A549 (cell line): ENCODE measurements at regions not wholly inside any gene's neighbourhood (a gene's known extent, or its start where the extent isn't known, plus 50 kb on each side); places are given as distances from the start of the nearest gene placed in this dataset.

Experiments used
- ATAC-seq, 2 experiments: fragments of 200-7000 bp in 1 of 2; fragments of >200 bp in 1 of 2; cut with Nextera tagmentation in 1 of 2; cut with Tn5 transposase in 1 of 2; 3 replicates each; pipeline versions ENCODE4 v1.8.0 to v1.9.1; 2018 to 2020; ENCODE audit warnings: mild to moderate bottlenecking in 1 of 2, moderate library complexity in 1 of 2
- CTCF ChIA-PET: fragments of 300-600 bp; sonication (Branson Sonifier 250); formaldehyde crosslinking; extraction: SDS; loops from one replicate; lab custom pipeline; 2021; ENCODE audit warnings: antibody characterized with exemption, inconsistent platforms; lab: Yijun Ruan, JAX
- POLR2A ChIA-PET: fragments of 350-600 bp; formaldehyde crosslinking; extraction: SDS; loops from one replicate; lab custom pipeline; 2021; ENCODE audit warnings: antibody characterized with exemption, inconsistent platforms; lab: Yijun Ruan, JAX
- DNase-seq, 2 experiments: peaks; one replicate each; pipeline versions ENCODE4 v3.0.0 to v3.0.0-alpha.2; 2011 to 2016; ENCODE audit warnings: low read depth in 1 of 2, low spot score in 1 of 2
- FAIRE-seq: peaks from 2 replicates; lab custom pipeline; 2011; peaks lifted over from hg19 to GRCh38; lab: Jason Lieb, UNC
- H3K27ac ChIP-seq, 2 experiments: fragments of >200 bp; sonication (Bioruptor Twin); formaldehyde crosslinking; 3 replicates each; pipeline ENCODE4 v1.5.1; 2016 to 2017
- H3K4me1 ChIP-seq: fragments of >200 bp; sonication (Bioruptor Twin); formaldehyde crosslinking; 3 replicates; pipeline ENCODE4 v1.6.1; 2016
- H3K4me2 ChIP-seq: fragments of >200 bp; sonication (Bioruptor Twin); formaldehyde crosslinking; 3 replicates; pipeline ENCODE4 v1.6.1; 2016
- H3K4me3 ChIP-seq: fragments of >200 bp; sonication (Bioruptor Twin); formaldehyde crosslinking; 3 replicates; pipeline ENCODE4 v1.5.1; 2016
- H3K9me3 ChIP-seq: fragments of >200 bp; sonication (Bioruptor Twin); formaldehyde crosslinking; 3 replicates; pipeline ENCODE4 v1.6.1; 2016
- BHLHE40 ChIP-seq: IDR thresholded peaks from 2 replicates; pipeline ENCODE4 v1.6.1; 2012; ENCODE audit warnings: low read depth, low read length, inconsistent platforms
- CBX2 ChIP-seq: fragments of 200-600 bp; sonication (generic); IDR thresholded peaks from 2 replicates; pipeline ENCODE4 v1.6.1; 2016; ENCODE audit warnings: low read depth, mild to moderate bottlenecking, borderline replicate concordance
- CBX8 ChIP-seq: fragments of 200-600 bp; sonication (generic); IDR thresholded peaks from 2 replicates; pipeline ENCODE4 v1.6.1; 2016
- CEBPB ChIP-seq, 2 experiments: fragments of >200 bp in 1 of 2; sonication (Bioruptor Twin) in 1 of 2; formaldehyde crosslinking in 1 of 2; IDR thresholded peaks; 2 replicates each; pipeline ENCODE4 v1.6.1; 2012 to 2016
- CHD2 ChIP-seq: fragments of 150-350 bp; IDR thresholded peaks from 2 replicates; pipeline ENCODE4 v1.6.1; 2014; ENCODE audit warnings: low read length; ENCODE audit not compliant: partially characterized antibody
- CHD4 ChIP-seq: fragments of 200-600 bp; sonication (generic); IDR thresholded peaks from 2 replicates; pipeline ENCODE4 v1.6.1; 2016; ENCODE audit warnings: antibody characterized with exemption, mild to moderate bottlenecking, borderline replicate concordance
- EHMT2 ChIP-seq: fragments of 200-600 bp; sonication (generic); IDR thresholded peaks from 2 replicates; pipeline ENCODE4 v1.6.1; 2016; ENCODE audit warnings: antibody characterized with exemption, low read depth, mild to moderate bottlenecking, moderate library complexity
- ESRRA ChIP-seq: fragments of 150-350 bp; IDR thresholded peaks from 2 replicates; pipeline ENCODE4 v1.6.1; 2014; ENCODE audit warnings: mild to moderate bottlenecking, low read length, borderline replicate concordance
- FOSL2 ChIP-seq, 2 experiments: fragments of 450-650 bp in 1 of 2; fragments of >200 bp in 1 of 2; sonication (Bioruptor Twin) in 1 of 2; formaldehyde crosslinking; IDR thresholded peaks; 2 replicates each; pipeline versions ENCODE4 v1.5.0 to v1.6.1; 2016 to 2020; ENCODE audit warnings: mild to moderate bottlenecking in 1 of 2, moderate library complexity in 1 of 2
- FOXS1 ChIP-seq: fragments of 250-450 bp; sonication (Bioruptor Pico); IDR thresholded peaks from 2 replicates; pipeline ENCODE4 v1.5.0; 2020; ENCODE audit warnings: mild to moderate bottlenecking, moderate library complexity
- HEYL ChIP-seq: fragments of 250-450 bp; sonication (Bioruptor Pico); IDR thresholded peaks from 2 replicates; pipeline ENCODE4 v1.8.0; 2021; ENCODE audit warnings: mild to moderate bottlenecking, moderate library complexity
- HOXB13 ChIP-seq: fragments of 250-450 bp; sonication (Bioruptor Pico); IDR thresholded peaks from 2 replicates; pipeline ENCODE4 v1.5.0; 2020; ENCODE audit warnings: low read depth, mild to moderate bottlenecking, moderate library complexity
- MAZ ChIP-seq: fragments of 150-350 bp; IDR thresholded peaks from 2 replicates; pipeline ENCODE4 v1.6.1; 2014; ENCODE audit warnings: antibody characterized with exemption, low read depth, low read length, borderline replicate concordance
- NFE2L2 ChIP-seq: fragments of 150-350 bp; conservative IDR thresholded peaks from 2 replicates; pipeline ENCODE4 v1.6.1; 2014; ENCODE audit warnings: low read length
- NPAS2 ChIP-seq: fragments of 250-450 bp; sonication (Bioruptor Pico); IDR thresholded peaks from 2 replicates; pipeline ENCODE4 v1.8.0; 2022; ENCODE audit warnings: mild to moderate bottlenecking, moderate library complexity, borderline replicate concordance
- NR3C1 ChIP-seq: fragments of >200 bp; sonication (Bioruptor Twin); formaldehyde crosslinking; IDR thresholded peaks from 3 replicates; pipeline ENCODE4 v1.6.1; 2017
- PHF8 ChIP-seq: fragments of 200-600 bp; sonication (generic); IDR thresholded peaks from 2 replicates; pipeline ENCODE4 v1.6.1; 2016; ENCODE audit warnings: low read depth, mild to moderate bottlenecking, antibody characterized with exemption, moderate library complexity, borderline replicate concordance
- POLR2AphosphoS2 ChIP-seq: conservative IDR thresholded peaks from 2 replicates; pipeline ENCODE4 v1.6.1; 2012; ENCODE audit warnings: low read length, improper control_type of control experiment, inconsistent platforms
- RAD21 ChIP-seq, 2 experiments: fragments of >200 bp in 1 of 2; sonication (Bioruptor Twin) in 1 of 2; formaldehyde crosslinking in 1 of 2; IDR thresholded peaks in 1 of 2; conservative IDR thresholded peaks in 1 of 2; 2 replicates in 1 of 2; 3 replicates in 1 of 2; pipeline ENCODE4 v1.6.1; 2012 to 2018; ENCODE audit warnings: inconsistent platforms in 1 of 2
- RARB ChIP-seq: fragments of 250-450 bp; sonication (Bioruptor Pico); IDR thresholded peaks from 2 replicates; pipeline ENCODE4 v1.8.0; 2021; ENCODE audit warnings: mild to moderate bottlenecking, moderate library complexity
- SMC3 ChIP-seq: fragments of >200 bp; sonication (Bioruptor Twin); formaldehyde crosslinking; IDR thresholded peaks from 3 replicates; pipeline ENCODE4 v1.6.1; 2018; ENCODE audit warnings: inconsistent platforms
- ZC3H11A ChIP-seq: fragments of 450-650 bp; IDR thresholded peaks from 2 replicates; pipeline ENCODE4 v1.6.1; 2014; ENCODE audit warnings: antibody characterized with exemption, mild to moderate bottlenecking
- ZNF302 ChIP-seq: fragments of 250-450 bp; sonication (Bioruptor Pico); IDR thresholded peaks from 2 replicates; pipeline ENCODE4 v1.9.0; 2021; ENCODE audit warnings: inconsistent platforms, mild to moderate bottlenecking, moderate library complexity
- ZSCAN20 ChIP-seq: fragments of 250-450 bp; sonication (Bioruptor Pico); IDR thresholded peaks from 2 replicates; pipeline ENCODE4 v1.8.0; 2022; ENCODE audit warnings: mild to moderate bottlenecking, moderate library complexity
- WGBS: methylation state at CpG from one replicate; pipeline ENCODE4 v1.1.6; 2017; ENCODE audit errors: missing lambda C conversion rate; 5-methylcytosine and 5-hydroxymethylcytosine counted together
- TF ChIP-seq, protein P1 (sequence below): fragments of 200-600 bp; sonication (generic); IDR thresholded peaks from 2 replicates; pipeline ENCODE4 v1.6.1; 2016; ENCODE audit warnings: antibody characterized with exemption, mild to moderate bottlenecking, moderate library complexity
- TF ChIP-seq, protein P2 (sequence below): IDR thresholded peaks from 2 replicates; pipeline ENCODE4 v1.6.1; 2012
- TF ChIP-seq, protein P3 (sequence below): IDR thresholded peaks from 2 replicates; pipeline ENCODE4 v1.6.1; 2012; ENCODE audit warnings: low read depth, borderline replicate concordance

DNA sequence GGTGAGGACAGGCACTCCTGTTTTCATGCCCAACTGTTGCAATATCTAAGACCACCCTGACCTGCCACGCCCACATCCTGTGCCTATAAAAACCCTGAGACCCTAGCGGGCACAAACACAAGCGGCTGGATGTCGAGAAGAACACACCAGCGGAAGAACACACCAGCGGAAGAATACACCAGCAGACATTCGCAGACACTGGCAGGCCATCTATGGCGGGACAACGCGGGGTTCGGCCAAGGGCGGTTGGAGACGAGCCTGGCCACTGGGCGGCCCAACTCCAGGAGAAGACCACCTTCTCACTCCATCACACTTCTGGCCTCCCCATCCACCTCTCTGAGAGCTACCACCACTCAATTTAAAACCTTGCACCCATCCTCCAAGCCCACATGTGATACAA is 361.4 kb downstream of the FAT4 start:
- ChIA-PET CTCF (no interaction called here), POLR2A (no interaction called here)
- H3K27ac ChIP-seq = no peak overlapping the region
- H3K4me1 ChIP-seq = no peaks in the 10 kb centered on the region
- no peak for DNase-seq
- whole genome bisulfite sequencing = 89% methylated on average over 14 of the region's 14 CpGs
- no peak for FAIRE-seq
- no peak for TF ChIP-seq FOXS1 (CRISPR knock-in tag)
- TF ChIP-seq CBX2 = no peak
- no peak for TF ChIP-seq CEBPB (IDR thresholded peaks at IDR 0.05)
- TF ChIP-seq ZNF302 (CRISPR knock-in tag) = no peak
- TF ChIP-seq HOXB13 (CRISPR knock-in tag) = no peak
- TF ChIP-seq CHD2 = no peak
- TF ChIP-seq RARB (CRISPR knock-in tag) = no peak
- no peak for TF ChIP-seq CBX8
- no peak for TF ChIP-seq FOSL2 (IDR thresholded peaks at IDR 0.05)
- TF ChIP-seq FOSL2 (CRISPR knock-in tag; IDR thresholded peaks at IDR 0.05) = no peak
- TF ChIP-seq ESRRA = no peak
- no peak for TF ChIP-seq ZSCAN20 (CRISPR knock-in tag)
- ATAC-seq = no peak
- no peak overlapping the region for H3K4me2 ChIP-seq
- H3K4me3 ChIP-seq = no peak overlapping the region
- no peaks in the 10 kb centered on the region for H3K9me3 ChIP-seq

DNA sequence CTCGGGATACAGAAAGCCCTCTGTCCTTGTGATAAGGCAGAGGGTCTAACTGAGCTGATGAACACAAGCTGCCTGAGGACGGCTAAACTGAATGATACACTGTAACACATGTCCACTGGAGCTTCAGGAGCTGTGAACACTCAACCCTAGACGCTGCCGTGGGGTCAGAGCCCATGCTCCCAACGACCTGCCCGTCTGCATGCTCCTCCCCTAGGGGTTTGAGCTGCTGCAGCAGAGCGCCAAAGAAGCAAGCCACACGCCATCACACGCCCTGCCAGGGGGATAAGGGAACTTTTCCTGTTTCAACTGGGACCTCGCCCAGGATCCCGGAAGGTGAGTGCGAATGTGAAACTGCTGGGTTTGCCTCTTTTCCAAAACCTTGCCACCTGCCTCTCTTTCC is 361.8 kb downstream of the FAT4 start:
- no peak for FAIRE-seq

More for the DNA sequence above, 361.8 kb downstream of the FAT4 start:
- no peaks in the 10 kb centered on the region for H3K9me3 ChIP-seq
- no peak overlapping the region for H3K4me2 ChIP-seq
- TF ChIP-seq RAD21 (conservative IDR thresholded peaks at IDR 0.05 in 1 of 2, IDR thresholded peaks at IDR 0.05 in 1 of 2) (no peak), HEYL (CRISPR knock-in tag) (no peak), NR3C1 (no peak), CBX2 (no peak), EHMT2 (no peak), CHD4 (no peak), NFE2L2 (no peak), POLR2AphosphoS2 (no peak), ZC3H11A (no peak), FOXS1 (CRISPR knock-in tag) (no peak), MAZ (no peak), ESRRA (no peak), PHF8 (no peak), ZNF302 (CRISPR knock-in tag) (no peak), BHLHE40 (no peak), SMC3 (no peak), NPAS2 (no peak)
- TF ChIP-seq, protein P1, sequence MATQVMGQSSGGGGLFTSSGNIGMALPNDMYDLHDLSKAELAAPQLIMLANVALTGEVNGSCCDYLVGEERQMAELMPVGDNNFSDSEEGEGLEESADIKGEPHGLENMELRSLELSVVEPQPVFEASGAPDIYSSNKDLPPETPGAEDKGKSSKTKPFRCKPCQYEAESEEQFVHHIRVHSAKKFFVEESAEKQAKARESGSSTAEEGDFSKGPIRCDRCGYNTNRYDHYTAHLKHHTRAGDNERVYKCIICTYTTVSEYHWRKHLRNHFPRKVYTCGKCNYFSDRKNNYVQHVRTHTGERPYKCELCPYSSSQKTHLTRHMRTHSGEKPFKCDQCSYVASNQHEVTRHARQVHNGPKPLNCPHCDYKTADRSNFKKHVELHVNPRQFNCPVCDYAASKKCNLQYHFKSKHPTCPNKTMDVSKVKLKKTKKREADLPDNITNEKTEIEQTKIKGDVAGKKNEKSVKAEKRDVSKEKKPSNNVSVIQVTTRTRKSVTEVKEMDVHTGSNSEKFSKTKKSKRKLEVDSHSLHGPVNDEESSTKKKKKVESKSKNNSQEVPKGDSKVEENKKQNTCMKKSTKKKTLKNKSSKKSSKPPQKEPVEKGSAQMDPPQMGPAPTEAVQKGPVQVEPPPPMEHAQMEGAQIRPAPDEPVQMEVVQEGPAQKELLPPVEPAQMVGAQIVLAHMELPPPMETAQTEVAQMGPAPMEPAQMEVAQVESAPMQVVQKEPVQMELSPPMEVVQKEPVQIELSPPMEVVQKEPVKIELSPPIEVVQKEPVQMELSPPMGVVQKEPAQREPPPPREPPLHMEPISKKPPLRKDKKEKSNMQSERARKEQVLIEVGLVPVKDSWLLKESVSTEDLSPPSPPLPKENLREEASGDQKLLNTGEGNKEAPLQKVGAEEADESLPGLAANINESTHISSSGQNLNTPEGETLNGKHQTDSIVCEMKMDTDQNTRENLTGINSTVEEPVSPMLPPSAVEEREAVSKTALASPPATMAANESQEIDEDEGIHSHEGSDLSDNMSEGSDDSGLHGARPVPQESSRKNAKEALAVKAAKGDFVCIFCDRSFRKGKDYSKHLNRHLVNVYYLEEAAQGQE = no peak
- TF ChIP-seq, protein P2, sequence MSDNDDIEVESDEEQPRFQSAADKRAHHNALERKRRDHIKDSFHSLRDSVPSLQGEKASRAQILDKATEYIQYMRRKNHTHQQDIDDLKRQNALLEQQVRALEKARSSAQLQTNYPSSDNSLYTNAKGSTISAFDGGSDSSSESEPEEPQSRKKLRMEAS = no peak
- TF ChIP-seq, protein P3, sequence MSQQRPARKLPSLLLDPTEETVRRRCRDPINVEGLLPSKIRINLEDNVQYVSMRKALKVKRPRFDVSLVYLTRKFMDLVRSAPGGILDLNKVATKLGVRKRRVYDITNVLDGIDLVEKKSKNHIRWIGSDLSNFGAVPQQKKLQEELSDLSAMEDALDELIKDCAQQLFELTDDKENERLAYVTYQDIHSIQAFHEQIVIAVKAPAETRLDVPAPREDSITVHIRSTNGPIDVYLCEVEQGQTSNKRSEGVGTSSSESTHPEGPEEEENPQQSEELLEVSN = no peak
- no peak for DNase-seq
- H3K4me1 ChIP-seq = no peaks in the 10 kb centered on the region
- ChIA-PET CTCF (no interaction called here), POLR2A (no interaction called here)
- no peak overlapping the region for H3K27ac ChIP-seq
- 92% methylated on average over 12 of the region's 12 CpGs for WGBS
- H3K4me3 ChIP-seq = no peak overlapping the region
- ATAC-seq = no peak
